Fibroblast of skin of abdomen (primary cell): ENCODE measurements at regions not wholly inside any gene's neighbourhood (a gene's known extent, or its start where the extent isn't known, plus 50 kb on each side); places are given as distances from the start of the nearest gene placed in this dataset.

Source experiments
- DNase-seq: peaks from one replicate; pipeline ENCODE4 v3.0.0-alpha.2; 2013

GRCh38 chr1:98420376-98421084 is 241.0 kb upstream of the SNX7 start:
- no peak for DNase-seq

GRCh38 chr1:98417820-98418219 is 243.7 kb upstream of the SNX7 start:
- DNase-seq: no peak

GRCh38 chr1:98410082-98410481 is 251.4 kb upstream of the SNX7 start:
- DNase-seq: no peak

GRCh38 chr1:98406352-98407088 is 255.0 kb upstream of the SNX7 start:
- DNase-seq: no peak

- no peak for DNase-seq
Observed at GRCh38 chr1:98405581-98406074, 255.9 kb upstream of the SNX7 start.

GRCh38 chr1:98404866-98405265 is 256.7 kb upstream of the SNX7 start:
- DNase-seq: no peak

- no peak for DNase-seq
Observed at GRCh38 chr1:98403963-98404480, 257.5 kb upstream of the SNX7 start.

GRCh38 chr1:98402860-98403259 is 258.7 kb upstream of the SNX7 start:
- no peak for DNase-seq

GRCh38 chr1:98400446-98400845 is 261.1 kb upstream of the SNX7 start:
- DNase-seq: no peak

- peak; percentile 55 for DNase-seq
Observed at GRCh38 chr1:98399218-98399617, 262.3 kb upstream of the SNX7 start.

- DNase-seq: peak; percentile 56
Observed at GRCh38 chr1:98398649-98399048, 262.9 kb upstream of the SNX7 start.

GRCh38 chr1:98398092-98398491 is 263.4 kb upstream of the SNX7 start:
- DNase-seq: no peak

GRCh38 chr1:98393719-98394118 is 267.8 kb upstream of the SNX7 start:
- DNase-seq: no peak

- no peak for DNase-seq
Observed at GRCh38 chr1:98391175-98391574, 270.3 kb upstream of the SNX7 start.

GRCh38 chr1:98389809-98390208 is 271.7 kb upstream of the SNX7 start:
- DNase-seq: peak; percentile 90

GRCh38 chr1:98388441-98388840 is 273.1 kb upstream of the SNX7 start:
- DNase-seq: peak; percentile 87

- peak; percentile 40 for DNase-seq
Observed at GRCh38 chr1:98387701-98388100, 273.8 kb upstream of the SNX7 start.

GRCh38 chr1:98386675-98387440 is 274.7 kb upstream of the SNX7 start:
- no peak for DNase-seq

- peak; percentile 50 for DNase-seq
Observed at GRCh38 chr1:98385652-98386051, 275.9 kb upstream of the SNX7 start.

GRCh38 chr1:98384461-98385141 is 276.9 kb upstream of the SNX7 start:
- DNase-seq: peak; percentile 28

GRCh38 chr1:98382986-98383740 is 278.4 kb upstream of the SNX7 start:
- no peak for DNase-seq

GRCh38 chr1:98382586-98382985 is 278.9 kb upstream of the SNX7 start:
- DNase-seq: no peak
